Kidney (tissue), 13 donors: ENCODE measurements at regions not wholly inside any gene's neighbourhood (a gene's known extent, or its start where the extent isn't known, plus 50 kb on each side); places are given as distances from the start of the nearest gene placed in this dataset.

Experiments used
- DNase-seq, 5 donors: peaks; one replicate each; pipeline ENCODE4 v3.0.0-alpha.2; 2013 to 2020
- FAIRE-seq: peaks from 2 replicates; lab custom pipeline; 2012; peaks lifted over from hg19 to GRCh38; lab: Jason Lieb, UNC
- H3K27ac ChIP-seq, 2 donors: one replicate each; pipeline ENCODE4 v1.7.0; 2013; ENCODE audit warnings: low read depth in 2 of 2, low read length in 2 of 2, inconsistent platforms in 1 of 2
- H3K27me3 ChIP-seq: one replicate; pipeline ENCODE4 v1.7.1; 2013; ENCODE audit warnings: low read length, inconsistent platforms; ENCODE audit not compliant: control insufficient read depth, insufficient read depth
- H3K36me3 ChIP-seq, 3 donors: one replicate each; pipeline versions ENCODE4 v1.7.0 to v1.7.1; 2013; ENCODE audit warnings: low read length in 3 of 3, control low read depth in 1 of 3, inconsistent platforms in 1 of 3; ENCODE audit not compliant: insufficient read depth in 3 of 3, control insufficient read depth in 2 of 3
- H3K4me1 ChIP-seq, 3 donors: one replicate each; pipeline versions ENCODE4 v1.7.0 to v1.7.1; 2013; ENCODE audit warnings: low read length in 3 of 3, inconsistent platforms in 1 of 3, low read depth in 1 of 3; ENCODE audit not compliant: control insufficient read depth in 2 of 3, insufficient read depth in 2 of 3
- H3K4me3 ChIP-seq, 3 donors: one replicate each; pipeline versions ENCODE4 v1.7.0 to v1.8.1; 2013; ENCODE audit warnings: low read length in 3 of 3, control low read depth in 1 of 3, inconsistent platforms in 1 of 3
- H3K9ac ChIP-seq, 3 donors: one replicate each; pipeline versions ENCODE4 v1.7.0 to v1.7.1; 2013; ENCODE audit warnings: low read length in 3 of 3, control low read depth in 1 of 3, inconsistent platforms in 1 of 3
- H3K9me3 ChIP-seq, 3 donors: one replicate each; pipeline versions ENCODE4 v1.7.0 to v1.7.1; 2013; ENCODE audit warnings: low read length in 3 of 3, control low read depth in 1 of 3, inconsistent platforms in 1 of 3; ENCODE audit not compliant: control insufficient read depth in 2 of 3, insufficient read depth in 1 of 3
- CTCF ChIP-seq: IDR thresholded peaks from 3 replicates; pipeline ENCODE4 v1.5.1; 2012; ENCODE audit warnings: mild to moderate bottlenecking, moderate library complexity, borderline replicate concordance; ENCODE audit not compliant: insufficient read depth; ENCODE audit errors: extremely low read depth
- intact Hi-C: fragments of 100-400 bp; cut with DNase I; formaldehyde crosslinking; loops from one replicate; pipeline ENCODE4 v1.11.1; 2022
- donor health status: control.
- donor health status: control.
- donor health status: control.
- donor health status: control.
- donor health status: control.
- donor health status: DM: yes; HTN: yes; CAD: no.
- donor health status: Normal renal cell carcinoma (clear cell type).

- Histone ChIP-seq H3K4me3 (no peak overlapping the region), H3K9ac (no peak overlapping the region), H3K9me3 (no peaks in the 10 kb centered on the region), H3K27me3 (no peaks in the 10 kb centered on the region), H3K36me3 (no peaks in the 10 kb centered on the region), H3K27ac (no peak overlapping the region), H3K4me1 (no peaks in the 10 kb centered on the region)
- DNase-seq (no peak), FAIRE-seq (no peak)
- TF ChIP-seq CTCF: no peak
- intact Hi-C loops: no loop called here
These were observed 1029.9 kb downstream of the BRD1 start for GRCh38 chr22:48797731-48798130.

GRCh38 chr22:48796310-48797015, 1031.2 kb downstream of the BRD1 start:
- Histone ChIP-seq H3K9ac (no peak overlapping the region), H3K36me3 (no peaks in the 10 kb centered on the region), H3K4me1 (no peaks in the 10 kb centered on the region), H3K9me3 (no peaks in the 10 kb centered on the region), H3K4me3 (no peak overlapping the region), H3K27ac (no peak overlapping the region), H3K27me3 (no peaks in the 10 kb centered on the region)
- FAIRE-seq: no peak
- intact Hi-C loops: no loop called here
- DNase-seq: peak in 3 of 5 donors; percentile 53 to 74 (median 58)
- TF ChIP-seq CTCF: no peak

- Histone ChIP-seq H3K4me3 (no peak overlapping the region), H3K27ac (no peak overlapping the region), H3K9me3 (no peaks in the 10 kb centered on the region), H3K27me3 (no peaks in the 10 kb centered on the region), H3K9ac (no peak overlapping the region), H3K4me1 (no peaks in the 10 kb centered on the region), H3K36me3 (no peaks in the 10 kb centered on the region)
- peak in 1 of 5 donors; percentile 33 for DNase-seq
- no peak for TF ChIP-seq CTCF
- intact Hi-C loops: no loop called here
- FAIRE-seq: no peak
These were observed 1032.0 kb downstream of the BRD1 start for GRCh38 chr22:48795664-48796063.

GRCh38 chr22:48794906-48795305, 1032.8 kb downstream of the BRD1 start:
- H3K4me3 ChIP-seq: no peak overlapping the region
- FAIRE-seq: no peak

More at GRCh38 chr22:48794906-48795305, 1032.8 kb downstream of the BRD1 start:
- Histone ChIP-seq H3K27ac (no peak overlapping the region), H3K4me1 (no peaks in the 10 kb centered on the region), H3K36me3 (no peaks in the 10 kb centered on the region), H3K9ac (no peak overlapping the region), H3K9me3 (no peaks in the 10 kb centered on the region), H3K27me3 (no peaks in the 10 kb centered on the region)
- DNase-seq: no peak
- intact Hi-C loops: no loop called here
- no peak for TF ChIP-seq CTCF
